Muscle of back (tissue), 3 donors: ENCODE measurements at regions not wholly inside any gene's neighbourhood (a gene's known extent, or its start where the extent isn't known, plus 50 kb on each side); places are given as distances from the start of the nearest gene placed in this dataset.
"Not testable (repeated sequence)": the region's sequence is repeated elsewhere in the genome, so short reads cannot be mapped to it uniquely, and the experiment has no call there.

Source experiments
- DNase-seq, 3 donors: peaks; one replicate each; pipeline versions ENCODE4 v3.0.0 to v3.0.0-alpha.2; 2013

GRCh38 chr11:129726179-129726578, 89.5 kb upstream of the TMEM45B start:
- no peak for DNase-seq

GRCh38 chr11:129728581-129728980, 87.1 kb upstream of the TMEM45B start:
- DNase-seq, result no peak

GRCh38 chr11:129729216-129729615, 86.4 kb upstream of the TMEM45B start:
- DNase-seq, result no peak

- no peak for DNase-seq
These were observed 85.8 kb upstream of the TMEM45B start for GRCh38 chr11:129729823-129730222.

- no peak for DNase-seq
These were observed 84.3 kb upstream of the TMEM45B start for GRCh38 chr11:129731316-129731715.

GRCh38 chr11:129732941-129733340, 82.7 kb upstream of the TMEM45B start:
- no peak for DNase-seq

- no peak for DNase-seq
These were observed 82.3 kb upstream of the TMEM45B start for GRCh38 chr11:129733384-129733783.

GRCh38 chr11:129733981-129734380, 81.7 kb upstream of the TMEM45B start:
- DNase-seq, result no peak

GRCh38 chr11:129734654-129735053, 81.0 kb upstream of the TMEM45B start:
- no peak for DNase-seq

- DNase-seq, result no peak
These were observed 77.8 kb upstream of the TMEM45B start for GRCh38 chr11:129737831-129738230.

GRCh38 chr11:129738242-129738641, 77.4 kb upstream of the TMEM45B start:
- DNase-seq, result no peak

- no peak for DNase-seq
These were observed 76.3 kb upstream of the TMEM45B start for GRCh38 chr11:129739339-129739738.

GRCh38 chr11:129740125-129740719, 75.4 kb upstream of the TMEM45B start:
- no peak for DNase-seq

GRCh38 chr11:129743112-129743815, 72.4 kb upstream of the TMEM45B start:
- DNase-seq, result peak; percentile 21 to 79 (median 64)

- DNase-seq, result peak; percentile 25 to 69 (median 54)
These were observed 68.6 kb upstream of the TMEM45B start for GRCh38 chr11:129747071-129747470.

- DNase-seq, result no peak
These were observed 66.5 kb upstream of the TMEM45B start for GRCh38 chr11:129749141-129749540.

GRCh38 chr11:129750343-129751292, 65.0 kb upstream of the TMEM45B start:
- peak; percentile 62 to 87 (median 83) for DNase-seq

- DNase-seq, result peak in 1 of 3 donors; percentile 26
These were observed 64.1 kb upstream of the TMEM45B start for GRCh38 chr11:129751511-129751910.

GRCh38 chr11:129763569-129763968, 52.1 kb upstream of the TMEM45B start:
- not testable (repeated sequence) for DNase-seq

GRCh38 chr11:129764204-129764603, 51.4 kb upstream of the TMEM45B start:
- DNase-seq, result not testable (repeated sequence)
